ENCODE measurements at regions not wholly inside any gene's neighbourhood (a gene's known extent, or its start where the extent isn't known, plus 50 kb on each side); places are given as distances from the start of the nearest gene placed in this dataset.

DNA sequence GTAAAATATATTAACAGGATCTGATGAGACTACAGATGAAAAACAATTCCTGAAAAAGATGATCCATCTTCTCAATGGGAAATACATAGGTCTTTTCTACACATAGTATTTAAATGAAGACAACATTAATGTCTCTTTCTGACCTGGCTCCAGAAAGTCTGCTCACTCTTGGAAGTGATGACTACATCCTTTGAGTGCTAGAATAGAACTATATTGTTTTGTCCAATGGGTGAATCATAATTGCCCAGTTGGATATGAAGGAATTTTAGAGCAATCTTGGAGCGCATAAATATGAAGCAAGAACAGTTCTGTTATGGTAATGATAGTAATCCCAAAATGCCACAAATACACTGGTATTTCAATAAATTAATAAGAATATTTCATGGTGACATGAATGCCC lies 322.1 kb downstream of the DEPDC1B start:
- TF ChIP-seq, protein P1, sequence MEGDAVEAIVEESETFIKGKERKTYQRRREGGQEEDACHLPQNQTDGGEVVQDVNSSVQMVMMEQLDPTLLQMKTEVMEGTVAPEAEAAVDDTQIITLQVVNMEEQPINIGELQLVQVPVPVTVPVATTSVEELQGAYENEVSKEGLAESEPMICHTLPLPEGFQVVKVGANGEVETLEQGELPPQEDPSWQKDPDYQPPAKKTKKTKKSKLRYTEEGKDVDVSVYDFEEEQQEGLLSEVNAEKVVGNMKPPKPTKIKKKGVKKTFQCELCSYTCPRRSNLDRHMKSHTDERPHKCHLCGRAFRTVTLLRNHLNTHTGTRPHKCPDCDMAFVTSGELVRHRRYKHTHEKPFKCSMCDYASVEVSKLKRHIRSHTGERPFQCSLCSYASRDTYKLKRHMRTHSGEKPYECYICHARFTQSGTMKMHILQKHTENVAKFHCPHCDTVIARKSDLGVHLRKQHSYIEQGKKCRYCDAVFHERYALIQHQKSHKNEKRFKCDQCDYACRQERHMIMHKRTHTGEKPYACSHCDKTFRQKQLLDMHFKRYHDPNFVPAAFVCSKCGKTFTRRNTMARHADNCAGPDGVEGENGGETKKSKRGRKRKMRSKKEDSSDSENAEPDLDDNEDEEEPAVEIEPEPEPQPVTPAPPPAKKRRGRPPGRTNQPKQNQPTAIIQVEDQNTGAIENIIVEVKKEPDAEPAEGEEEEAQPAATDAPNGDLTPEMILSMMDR (conservative IDR thresholded peaks at IDR 0.05) = no peak
- no peak for TF ChIP-seq EZH2 (IDR thresholded peaks at IDR 0.05; ENCODE audit: low read depth)
